PC-3 (cell line): ENCODE measurements at regions not wholly inside any gene's neighbourhood (a gene's known extent, or its start where the extent isn't known, plus 50 kb on each side); places are given as distances from the start of the nearest gene placed in this dataset.

ENCODE experiments used
- EZH2 ChIP-seq: fragments of 300-600 bp; sonication (generic); IDR thresholded peaks from one replicate; pipeline ENCODE4 v1.6.1; 2017; ENCODE audit warnings: antibody characterized with exemption, mild to moderate bottlenecking, low read length; ENCODE audit not compliant: unreplicated experiment
- EZH2phosphoT487 ChIP-seq: fragments of 300-600 bp; sonication (generic); IDR thresholded peaks from 2 replicates; pipeline ENCODE4 v1.6.1; 2018; ENCODE audit warnings: mild to moderate bottlenecking, antibody characterized with exemption, low read length, borderline replicate concordance
- TF ChIP-seq, protein P1 (sequence below): fragments of 300-600 bp; sonication (generic); conservative IDR thresholded peaks from 2 replicates; pipeline ENCODE4 v1.5.1; 2017; ENCODE audit warnings: antibody characterized with exemption, low read depth, mild to moderate bottlenecking, low read length

DNA sequence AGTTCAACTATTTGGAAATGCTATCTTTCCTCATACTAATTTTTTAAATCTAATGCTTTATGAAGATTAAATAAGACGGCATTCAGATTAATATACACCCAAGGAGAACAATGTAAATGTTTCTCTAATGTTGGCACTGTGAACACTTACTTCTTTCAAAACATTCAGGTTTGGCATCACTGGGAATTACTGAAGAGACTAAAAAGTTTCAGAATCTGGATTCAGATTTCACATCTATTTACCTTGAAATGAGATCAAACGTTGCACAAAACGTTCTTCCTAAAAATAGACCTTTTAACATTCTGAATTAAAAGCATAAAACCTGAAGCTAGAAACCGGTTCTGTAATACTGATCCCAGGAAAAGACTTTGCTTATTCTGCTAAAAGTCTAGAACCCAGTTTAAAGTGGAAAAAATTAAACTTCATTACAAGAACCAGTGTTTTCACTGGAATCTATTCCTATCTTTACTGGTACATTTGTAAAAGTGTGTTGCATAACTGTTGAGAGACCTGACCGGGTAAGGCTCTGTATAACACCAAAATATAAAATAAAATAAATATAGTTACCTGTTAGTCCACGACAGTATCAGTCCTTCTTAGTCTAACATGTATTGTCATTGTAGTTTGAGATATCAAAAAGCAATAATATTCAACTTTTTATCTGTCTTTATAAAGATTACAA is 117.4 kb upstream of the MAP9 start:
- TF ChIP-seq, protein P1, sequence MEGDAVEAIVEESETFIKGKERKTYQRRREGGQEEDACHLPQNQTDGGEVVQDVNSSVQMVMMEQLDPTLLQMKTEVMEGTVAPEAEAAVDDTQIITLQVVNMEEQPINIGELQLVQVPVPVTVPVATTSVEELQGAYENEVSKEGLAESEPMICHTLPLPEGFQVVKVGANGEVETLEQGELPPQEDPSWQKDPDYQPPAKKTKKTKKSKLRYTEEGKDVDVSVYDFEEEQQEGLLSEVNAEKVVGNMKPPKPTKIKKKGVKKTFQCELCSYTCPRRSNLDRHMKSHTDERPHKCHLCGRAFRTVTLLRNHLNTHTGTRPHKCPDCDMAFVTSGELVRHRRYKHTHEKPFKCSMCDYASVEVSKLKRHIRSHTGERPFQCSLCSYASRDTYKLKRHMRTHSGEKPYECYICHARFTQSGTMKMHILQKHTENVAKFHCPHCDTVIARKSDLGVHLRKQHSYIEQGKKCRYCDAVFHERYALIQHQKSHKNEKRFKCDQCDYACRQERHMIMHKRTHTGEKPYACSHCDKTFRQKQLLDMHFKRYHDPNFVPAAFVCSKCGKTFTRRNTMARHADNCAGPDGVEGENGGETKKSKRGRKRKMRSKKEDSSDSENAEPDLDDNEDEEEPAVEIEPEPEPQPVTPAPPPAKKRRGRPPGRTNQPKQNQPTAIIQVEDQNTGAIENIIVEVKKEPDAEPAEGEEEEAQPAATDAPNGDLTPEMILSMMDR: no peak
- TF ChIP-seq EZH2phosphoT487: no peak
- no peak for TF ChIP-seq EZH2
